Osteoblast (primary cell): ENCODE measurements at regions not wholly inside any gene's neighbourhood (a gene's known extent, or its start where the extent isn't known, plus 50 kb on each side); places are given as distances from the start of the nearest gene placed in this dataset.

Experiments used
- DNase-seq: peaks from one replicate; pipeline ENCODE4 v3.0.0; 2011; ENCODE audit warnings: low spot score, mixed read lengths; ENCODE audit not compliant: insufficient read length; ENCODE audit errors: missing footprints
- H2AFZ ChIP-seq: 2 replicates; pipeline ENCODE4 v1.6.0; 2011; ENCODE audit warnings: mild to moderate bottlenecking, low read length
- H3K27ac ChIP-seq: 2 replicates; pipeline ENCODE4 v1.5.1; 2011; ENCODE audit warnings: mild to moderate bottlenecking, low read depth, low read length, moderate library complexity
- H3K27me3 ChIP-seq: 2 replicates; pipeline ENCODE4 v1.6.0; 2012; ENCODE audit warnings: mild to moderate bottlenecking, control low read depth, inconsistent platforms, low read length, moderate library complexity; ENCODE audit not compliant: insufficient read depth
- H3K36me3 ChIP-seq: 2 replicates; pipeline ENCODE4 v1.5.1; 2011; ENCODE audit warnings: mild to moderate bottlenecking, low read length, control low read depth, moderate library complexity; ENCODE audit not compliant: insufficient read depth
- H3K4me1 ChIP-seq: 2 replicates; pipeline ENCODE4 v1.5.1; 2011; ENCODE audit warnings: mild to moderate bottlenecking, low read length, control low read depth, moderate library complexity; ENCODE audit not compliant: insufficient read depth
- H3K4me2 ChIP-seq: 2 replicates; pipeline ENCODE4 v1.6.0; 2011; ENCODE audit warnings: mild to moderate bottlenecking, low read length; ENCODE audit not compliant: insufficient read depth
- H3K4me3 ChIP-seq: fragments of 200-600 bp; sonication (generic); 3 replicates; pipeline ENCODE4 v1.5.1; 2012; ENCODE audit warnings: mild to moderate bottlenecking, low read length, inconsistent platforms; ENCODE audit not compliant: insufficient read depth
- H3K79me2 ChIP-seq: 2 replicates; pipeline ENCODE4 v1.6.0; 2012; ENCODE audit warnings: mild to moderate bottlenecking, low read length, control low read depth, inconsistent platforms; ENCODE audit not compliant: insufficient read depth
- H3K9me3 ChIP-seq: 2 replicates; pipeline ENCODE4 v1.5.1; 2011; ENCODE audit warnings: low read depth, low read length, control low read depth
- H4K20me1 ChIP-seq: 2 replicates; pipeline ENCODE4 v1.6.0; 2012; ENCODE audit warnings: mild to moderate bottlenecking, low read length, control low read depth; ENCODE audit not compliant: insufficient read depth
- CTCF ChIP-seq: IDR thresholded peaks from 2 replicates; pipeline ENCODE4 v1.5.1; 2011; ENCODE audit warnings: mild to moderate bottlenecking, low read depth, low read length, moderate library complexity; ENCODE audit errors: extremely low read depth

- no peaks in the 10 kb centered on the region for H3K4me1 ChIP-seq
- no peak overlapping the region for H3K27ac ChIP-seq
- no peak for TF ChIP-seq CTCF
- no peak for DNase-seq
- peaks cover 12% of the 10 kb centered on the region for H3K27me3 ChIP-seq
- no peaks in the 10 kb centered on the region for H3K36me3 ChIP-seq
- no peaks in the 10 kb centered on the region for H4K20me1 ChIP-seq
- H3K79me2 ChIP-seq: no peaks in the 10 kb centered on the region
- no peak overlapping the region for H3K4me3 ChIP-seq
- no peak overlapping the region for H2AFZ ChIP-seq
- no peaks in the 10 kb centered on the region for H3K9me3 ChIP-seq
- H3K4me2 ChIP-seq: no peak overlapping the region
Measured at GRCh38 chr13:99870541-99870940, 101.0 kb downstream of the ZIC5 start.

GRCh38 chr13:99869830-99870229 is 101.7 kb downstream of the ZIC5 start:
- Histone ChIP-seq H3K27ac (no peak overlapping the region), H3K79me2 (no peaks in the 10 kb centered on the region), H3K9me3 (no peaks in the 10 kb centered on the region), H3K4me2 (no peak overlapping the region), H3K4me1 (no peaks in the 10 kb centered on the region), H2AFZ (no peak overlapping the region), H3K4me3 (no peak overlapping the region), H3K27me3 (peaks cover 12% of the 10 kb centered on the region), H3K36me3 (no peaks in the 10 kb centered on the region), H4K20me1 (no peaks in the 10 kb centered on the region)
- no peak for TF ChIP-seq CTCF
- DNase-seq: no peak

GRCh38 chr13:99868767-99869166 is 102.8 kb downstream of the ZIC5 start:
- H2AFZ ChIP-seq: no peak overlapping the region
- TF ChIP-seq CTCF: no peak
- no peaks in the 10 kb centered on the region for H4K20me1 ChIP-seq
- no peak overlapping the region for H3K4me2 ChIP-seq
- H3K27ac ChIP-seq: no peak overlapping the region
- H3K79me2 ChIP-seq: no peaks in the 10 kb centered on the region
- no peaks in the 10 kb centered on the region for H3K36me3 ChIP-seq
- H3K27me3 ChIP-seq: peaks cover 12% of the 10 kb centered on the region
- no peak overlapping the region for H3K4me3 ChIP-seq
- DNase-seq: no peak
- no peaks in the 10 kb centered on the region for H3K9me3 ChIP-seq
- H3K4me1 ChIP-seq: no peaks in the 10 kb centered on the region

- Histone ChIP-seq H2AFZ (no peak overlapping the region), H4K20me1 (no peaks in the 10 kb centered on the region), H3K4me2 (no peak overlapping the region), H3K9me3 (no peaks in the 10 kb centered on the region), H3K36me3 (no peaks in the 10 kb centered on the region), H3K79me2 (no peaks in the 10 kb centered on the region), H3K27me3 (peaks cover 11% of the 10 kb centered on the region), H3K4me3 (no peak overlapping the region), H3K4me1 (no peaks in the 10 kb centered on the region), H3K27ac (no peak overlapping the region)
- DNase-seq: no peak
- TF ChIP-seq CTCF: no peak
Measured at GRCh38 chr13:99867535-99868257, 103.9 kb downstream of the ZIC5 start.
